ENCODE measurements at regions not wholly inside any gene's neighbourhood (a gene's known extent, or its start where the extent isn't known, plus 50 kb on each side); places are given as distances from the start of the nearest gene placed in this dataset.

- TF ChIP-seq, protein P1, sequence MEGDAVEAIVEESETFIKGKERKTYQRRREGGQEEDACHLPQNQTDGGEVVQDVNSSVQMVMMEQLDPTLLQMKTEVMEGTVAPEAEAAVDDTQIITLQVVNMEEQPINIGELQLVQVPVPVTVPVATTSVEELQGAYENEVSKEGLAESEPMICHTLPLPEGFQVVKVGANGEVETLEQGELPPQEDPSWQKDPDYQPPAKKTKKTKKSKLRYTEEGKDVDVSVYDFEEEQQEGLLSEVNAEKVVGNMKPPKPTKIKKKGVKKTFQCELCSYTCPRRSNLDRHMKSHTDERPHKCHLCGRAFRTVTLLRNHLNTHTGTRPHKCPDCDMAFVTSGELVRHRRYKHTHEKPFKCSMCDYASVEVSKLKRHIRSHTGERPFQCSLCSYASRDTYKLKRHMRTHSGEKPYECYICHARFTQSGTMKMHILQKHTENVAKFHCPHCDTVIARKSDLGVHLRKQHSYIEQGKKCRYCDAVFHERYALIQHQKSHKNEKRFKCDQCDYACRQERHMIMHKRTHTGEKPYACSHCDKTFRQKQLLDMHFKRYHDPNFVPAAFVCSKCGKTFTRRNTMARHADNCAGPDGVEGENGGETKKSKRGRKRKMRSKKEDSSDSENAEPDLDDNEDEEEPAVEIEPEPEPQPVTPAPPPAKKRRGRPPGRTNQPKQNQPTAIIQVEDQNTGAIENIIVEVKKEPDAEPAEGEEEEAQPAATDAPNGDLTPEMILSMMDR (IDR thresholded peaks at IDR 0.05): no peak
- no peak for TF ChIP-seq POLR2A (IDR thresholded peaks at IDR 0.05)
Measured at GRCh38 chr5:97580746-97581145, 397.7 kb upstream of the RIOK2 start.
